GM13976 (cell line): ENCODE measurements at regions not wholly inside any gene's neighbourhood (a gene's known extent, or its start where the extent isn't known, plus 50 kb on each side); places are given as distances from the start of the nearest gene placed in this dataset.

ENCODE experiments used
- DNase-seq: peaks from one replicate; pipeline ENCODE4 v3.0.0; 2012; ENCODE audit warnings: low spot score
- CTCF ChIP-seq: IDR thresholded peaks from 2 replicates; pipeline ENCODE4 v1.5.1; 2012; ENCODE audit warnings: borderline replicate concordance, mild to moderate bottlenecking; ENCODE audit not compliant: insufficient read depth; ENCODE audit errors: extremely low read depth, missing control alignments, control extremely low read depth
- in situ Hi-C: fragments of 300-500 bp; cut with MboI; formaldehyde crosslinking; loops from one replicate; pipeline ENCODE4 v1.12.0; 2022; ENCODE audit warnings: low sequenced_read_pairs, mixed read lengths, inconsistent platforms; ENCODE audit not compliant: unreplicated experiment

- TF ChIP-seq CTCF: no peak
- in situ Hi-C loops: no loop called here
These were observed 141.7 kb downstream of the ZFP36L2 start for GRCh38 chr2:43084699-43085091.

GRCh38 chr2:43083710-43084698 lies 142.4 kb downstream of the ZFP36L2 start:
- in situ Hi-C loops: no loop called here
- no peak for DNase-seq
- no peak for TF ChIP-seq CTCF

More at GRCh38 chr2:43084699-43085091, 141.7 kb downstream of the ZFP36L2 start:
- DNase-seq: no peak

- no peak for DNase-seq
- in situ Hi-C loops: no loop called here
These were observed 143.3 kb downstream of the ZFP36L2 start for GRCh38 chr2:43082903-43083677.

GRCh38 chr2:43082111-43082894 lies 144.1 kb downstream of the ZFP36L2 start:
- in situ Hi-C loops: no loop called here
- TF ChIP-seq CTCF: no peak
- DNase-seq: no peak

More at GRCh38 chr2:43082903-43083677, 143.3 kb downstream of the ZFP36L2 start:
- no peak for TF ChIP-seq CTCF

- no peak for TF ChIP-seq CTCF
- DNase-seq: no peak
- in situ Hi-C loops: no loop called here
These were observed 145.2 kb downstream of the ZFP36L2 start for GRCh38 chr2:43081131-43081765.

DNA sequence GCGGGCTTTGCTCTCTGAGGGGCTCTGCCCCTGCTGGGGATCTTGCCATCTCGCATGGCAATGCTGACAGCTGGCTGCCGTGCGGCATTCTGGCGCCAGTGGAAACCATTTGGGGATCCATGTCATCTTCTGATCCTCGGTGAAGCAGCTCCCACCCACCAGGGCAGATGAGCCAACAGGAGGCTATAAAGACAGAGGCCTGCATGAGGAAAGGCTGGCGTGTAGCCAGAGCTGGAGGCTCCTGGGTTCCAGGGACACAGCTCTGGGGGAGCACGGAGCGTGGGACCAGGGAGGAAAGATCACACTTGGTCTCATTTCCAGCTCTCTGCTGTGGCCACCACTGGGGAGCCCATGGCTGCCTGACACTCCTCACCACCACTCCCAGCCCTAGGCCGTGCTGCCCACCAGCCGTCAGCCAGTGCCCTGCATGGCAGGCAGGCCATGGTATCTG lies 145.8 kb downstream of the ZFP36L2 start:
- no peak for TF ChIP-seq CTCF
- in situ Hi-C loops: no loop called here
- no peak for DNase-seq
